Hepatocyte (in vitro differentiated cells): ENCODE measurements at regions not wholly inside any gene's neighbourhood (a gene's known extent, or its start where the extent isn't known, plus 50 kb on each side); places are given as distances from the start of the nearest gene placed in this dataset.

Source experiments
- CTCF ChIP-seq: fragments of 200-600 bp; sonication (generic); IDR thresholded peaks from 2 replicates; pipeline ENCODE4 v1.5.1; 2016; ENCODE audit warnings: antibody characterized with exemption, mild to moderate bottlenecking; ENCODE audit not compliant: poor library complexity
- EZH2 ChIP-seq: fragments of 200-600 bp; sonication (generic); IDR thresholded peaks from 2 replicates; pipeline ENCODE4 v1.6.1; 2016; ENCODE audit warnings: antibody characterized with exemption, mild to moderate bottlenecking, borderline replicate concordance
- EZH2phosphoT487 ChIP-seq: fragments of 200-600 bp; sonication (generic); IDR thresholded peaks from one replicate; pipeline ENCODE4 v1.6.1; 2018; ENCODE audit warnings: antibody characterized with exemption, mild to moderate bottlenecking, low read depth, moderate library complexity; ENCODE audit not compliant: unreplicated experiment, severe bottlenecking

GRCh38 chr1:30185809-30186208, 537.6 kb downstream of the MATN1 start:
- no peak for TF ChIP-seq CTCF
- TF ChIP-seq EZH2phosphoT487, result no peak
- TF ChIP-seq EZH2, result no peak
